HG03025 (cell line): ENCODE measurements at regions not wholly inside any gene's neighbourhood (a gene's known extent, or its start where the extent isn't known, plus 50 kb on each side); places are given as distances from the start of the nearest gene placed in this dataset.
"Not testable (repeated sequence)": the region's sequence is repeated elsewhere in the genome, so short reads cannot be mapped to it uniquely, and the experiment has no call there.

Source experiments
- ATAC-seq: cut with Tn5 transposase; IDR thresholded peaks from one replicate; pipeline ENCODE4 v1.9.1; 2021; ENCODE audit warnings: mild to moderate bottlenecking, moderate library complexity; ENCODE audit not compliant: unreplicated experiment, low FRiP score

GRCh38 chr5:108606185-108606584, 141.5 kb upstream of the FER start:
- no peak for ATAC-seq

GRCh38 chr5:108602830-108603229, 144.9 kb upstream of the FER start:
- ATAC-seq = no peak

GRCh38 chr5:108590799-108591198, 156.9 kb upstream of the FER start:
- ATAC-seq = no peak

- ATAC-seq = no peak
Observed at GRCh38 chr5:108588323-108588722, 159.4 kb upstream of the FER start.

GRCh38 chr5:108587821-108588220, 159.9 kb upstream of the FER start:
- ATAC-seq = no peak

- ATAC-seq = no peak
Observed at GRCh38 chr5:108581026-108581425, 166.7 kb upstream of the FER start.

- ATAC-seq = no peak
Observed at GRCh38 chr5:108579236-108579635, 168.5 kb upstream of the FER start.

- no peak for ATAC-seq
Observed at GRCh38 chr5:108578791-108579190, 168.9 kb upstream of the FER start.

- ATAC-seq = no peak
Observed at GRCh38 chr5:108567429-108567828, 180.3 kb upstream of the FER start.

- ATAC-seq = no peak
Observed at GRCh38 chr5:108564441-108564840, 182.5 kb upstream of the FBXL17 start.

GRCh38 chr5:108562205-108562454, 180.2 kb upstream of the FBXL17 start:
- no peak for ATAC-seq

- ATAC-seq = no peak
Observed at GRCh38 chr5:108561416-108562204, 179.7 kb upstream of the FBXL17 start.

- ATAC-seq = no peak
Observed at GRCh38 chr5:108560581-108560980, 178.7 kb upstream of the FBXL17 start.

GRCh38 chr5:108560166-108560565, 178.3 kb upstream of the FBXL17 start:
- no peak for ATAC-seq

- not testable (repeated sequence) for ATAC-seq
Observed at GRCh38 chr5:108558840-108559239, 176.9 kb upstream of the FBXL17 start.

- ATAC-seq = not testable (repeated sequence)
Observed at GRCh38 chr5:108558142-108558541, 176.2 kb upstream of the FBXL17 start.

GRCh38 chr5:108557686-108558085, 175.8 kb upstream of the FBXL17 start:
- ATAC-seq = no peak

GRCh38 chr5:108556441-108557145, 174.7 kb upstream of the FBXL17 start:
- no peak for ATAC-seq

- ATAC-seq = no peak
Observed at GRCh38 chr5:108548684-108549596, 167.0 kb upstream of the FBXL17 start.

GRCh38 chr5:108546939-108547338, 165.0 kb upstream of the FBXL17 start:
- ATAC-seq = no peak

- no peak for ATAC-seq
Observed at GRCh38 chr5:108545301-108545700, 163.4 kb upstream of the FBXL17 start.
